ENCODE measurements at regions not wholly inside any gene's neighbourhood (a gene's known extent, or its start where the extent isn't known, plus 50 kb on each side); places are given as distances from the start of the nearest gene placed in this dataset.
"Not testable (repeated sequence)": the region's sequence is repeated elsewhere in the genome, so short reads cannot be mapped to it uniquely, and the experiment has no call there.

GRCh38 chr3:8325306-8325705, 176.3 kb upstream of the LMCD1 start (continued):
- TF ChIP-seq REST (IDR thresholded peaks at IDR 0.05): no peak
- TF ChIP-seq HNF4A (conservative IDR thresholded peaks at IDR 0.05): no peak
- no peak for TF ChIP-seq NR2F2 (IDR thresholded peaks at IDR 0.05)
- no peak for TF ChIP-seq ATF3 (IDR thresholded peaks at IDR 0.05)
- TF ChIP-seq RXRA (IDR thresholded peaks at IDR 0.05): no peak

GRCh38 chr3:8325833-8326232, 175.8 kb upstream of the LMCD1 start:
- not testable (repeated sequence) for H3K4me1 ChIP-seq (ENCODE audit: control insufficient read depth in 4 of 4, insufficient read depth in 4 of 4, low read length in 3 of 4); H3K36me3 ChIP-seq (ENCODE audit: control insufficient read depth in 4 of 4, insufficient read depth in 3 of 4, low read depth in 1 of 4, low read length in 3 of 4); H3K9ac ChIP-seq (ENCODE audit: low read depth in 1 of 2, low read length in 2 of 2); DNase-seq (ENCODE audit: low spot score); H3K27me3 ChIP-seq (ENCODE audit: control insufficient read depth in 4 of 4, insufficient read depth in 4 of 4, low read length in 3 of 4); H3K4me3 ChIP-seq (ENCODE audit: low read depth in 1 of 3, low read length in 3 of 3); H3K9me3 ChIP-seq (ENCODE audit: control insufficient read depth in 4 of 4, low read length in 3 of 4); H3K27ac ChIP-seq (ENCODE audit: low read depth in 1 of 2, low read length in 2 of 2)
- 96% methylated on average over 18 of the region's 18 CpGs for WGBS

- TF ChIP-seq RXRA (IDR thresholded peaks at IDR 0.05) (no peak), CTCF (IDR thresholded peaks at IDR 0.05; ENCODE audit: low read depth, low read length, missing input control) (no peak), NR2F2 (IDR thresholded peaks at IDR 0.05) (no peak), REST (IDR thresholded peaks at IDR 0.05) (no peak), EGR1 (IDR thresholded peaks at IDR 0.05; ENCODE audit: low read depth in 2 of 2) (no peak), ATF3 (IDR thresholded peaks at IDR 0.05) (no peak), TAF1 (conservative IDR thresholded peaks at IDR 0.05) (no peak), HNF4A (conservative IDR thresholded peaks at IDR 0.05) (no peak), FOXA1 (IDR thresholded peaks at IDR 0.05) (no peak), GABPA (IDR thresholded peaks at IDR 0.05 in 1 of 2, conservative IDR thresholded peaks at IDR 0.05 in 1 of 2) (no peak), HNF4G (IDR thresholded peaks at IDR 0.05) (no peak), SP1 (IDR thresholded peaks at IDR 0.05) (no peak), JUND (IDR thresholded peaks at IDR 0.05) (no peak), RAD21 (IDR thresholded peaks at IDR 0.05) (no peak), ZBTB33 (IDR thresholded peaks at IDR 0.05) (no peak), MAX (IDR thresholded peaks at IDR 0.05) (no peak), YY1 (IDR thresholded peaks at IDR 0.05) (no peak), FOXA2 (IDR thresholded peaks at IDR 0.05) (no peak)
- Histone ChIP-seq H3K4me3 (ENCODE audit: low read depth in 1 of 3, low read length in 3 of 3) (no peak overlapping the region), H3K27ac (ENCODE audit: low read depth in 1 of 2, low read length in 2 of 2) (no peak overlapping the region), H3K9me3 (ENCODE audit: control insufficient read depth in 4 of 4, low read length in 3 of 4) (no peaks in the 10 kb centered on the region), H3K36me3 (ENCODE audit: control insufficient read depth in 4 of 4, insufficient read depth in 3 of 4, low read depth in 1 of 4, low read length in 3 of 4) (no peaks in the 10 kb centered on the region), H3K9ac (ENCODE audit: low read depth in 1 of 2, low read length in 2 of 2) (no peak overlapping the region), H3K27me3 (ENCODE audit: control insufficient read depth in 4 of 4, insufficient read depth in 4 of 4, low read length in 3 of 4) (no peaks in the 10 kb centered on the region), H3K4me1 (ENCODE audit: control insufficient read depth in 4 of 4, insufficient read depth in 4 of 4, low read length in 3 of 4) (no peaks in the 10 kb centered on the region)
- no peak for DNase-seq (ENCODE audit: low spot score)
- 68% methylated on average over 2 of the region's 2 CpGs for WGBS
Measured at GRCh38 chr3:8327739-8328138, 173.9 kb upstream of the LMCD1 start.
